GM19043 (cell line): ENCODE measurements at regions not wholly inside any gene's neighbourhood (a gene's known extent, or its start where the extent isn't known, plus 50 kb on each side); places are given as distances from the start of the nearest gene placed in this dataset.
"Not testable (repeated sequence)": the region's sequence is repeated elsewhere in the genome, so short reads cannot be mapped to it uniquely, and the experiment has no call there.

Experiments used
- ATAC-seq: cut with Tn5 transposase; IDR thresholded peaks from one replicate; pipeline ENCODE4 v1.9.1; 2021; ENCODE audit warnings: low read depth; ENCODE audit not compliant: unreplicated experiment

GRCh38 chr5:94102849-94103248, 361.4 kb upstream of the POU5F2 start:
- ATAC-seq: no peak

- ATAC-seq: not testable (repeated sequence)
Measured at GRCh38 chr5:94097384-94097783, 356.0 kb upstream of the POU5F2 start.

GRCh38 chr5:94094793-94095441, 353.5 kb upstream of the POU5F2 start:
- ATAC-seq: no peak

- ATAC-seq: no peak
Measured at GRCh38 chr5:94093300-94093699, 351.9 kb upstream of the POU5F2 start.

GRCh38 chr5:94086635-94087034, 345.2 kb upstream of the POU5F2 start:
- ATAC-seq: not testable (repeated sequence)

- ATAC-seq: no peak
Measured at GRCh38 chr5:94086194-94086593, 344.8 kb upstream of the POU5F2 start.

- ATAC-seq: no peak
Measured at GRCh38 chr5:94082405-94082804, 341.0 kb upstream of the POU5F2 start.

GRCh38 chr5:94081088-94081487, 339.7 kb upstream of the POU5F2 start:
- ATAC-seq: no peak

GRCh38 chr5:94080390-94080789, 339.0 kb upstream of the POU5F2 start:
- ATAC-seq: no peak

GRCh38 chr5:94072116-94072515, 330.7 kb upstream of the POU5F2 start:
- ATAC-seq: no peak

- ATAC-seq: no peak
Measured at GRCh38 chr5:94066437-94067207, 325.2 kb upstream of the POU5F2 start.

GRCh38 chr5:94064025-94064424, 322.6 kb upstream of the POU5F2 start:
- ATAC-seq: no peak

GRCh38 chr5:94057655-94058054, 316.3 kb upstream of the POU5F2 start:
- ATAC-seq: no peak

- ATAC-seq: no peak
Measured at GRCh38 chr5:94057217-94057616, 315.8 kb upstream of the POU5F2 start.

- ATAC-seq: not testable (repeated sequence)
Measured at GRCh38 chr5:94049307-94049922, 308.0 kb upstream of the POU5F2 start.

GRCh38 chr5:94045839-94046782, 304.7 kb upstream of the POU5F2 start:
- ATAC-seq: no peak

- no peak for ATAC-seq
Measured at GRCh38 chr5:94043311-94043710, 301.9 kb upstream of the POU5F2 start.

- no peak for ATAC-seq
Measured at GRCh38 chr5:94040591-94041148, 299.3 kb upstream of the POU5F2 start.

- no peak for ATAC-seq
Measured at GRCh38 chr5:94039101-94039500, 297.7 kb upstream of the POU5F2 start.

- no peak for ATAC-seq
Measured at GRCh38 chr5:94031631-94032030, 290.2 kb upstream of the POU5F2 start.
